ENCODE measurements at regions not wholly inside any gene's neighbourhood (a gene's known extent, or its start where the extent isn't known, plus 50 kb on each side); places are given as distances from the start of the nearest gene placed in this dataset.
"Not testable (repeated sequence)": the region's sequence is repeated elsewhere in the genome, so short reads cannot be mapped to it uniquely, and the experiment has no call there.

GRCh38 chr11:67847896-67848875, 155.7 kb downstream of the UNC93B1 start:
- H3K4me1 ChIP-seq; H3K4me3 ChIP-seq (ENCODE audit: low read depth, low read length); DNase-seq; H3K27me3 ChIP-seq; H3K36me3 ChIP-seq; H3K9me3 ChIP-seq: not testable (repeated sequence)
- peak; percentile 48 for TF ChIP-seq CTCF (IDR thresholded peaks at IDR 0.05; ENCODE audit: low read depth, low read length)

- not testable (repeated sequence) for H3K36me3 ChIP-seq; DNase-seq; H3K4me3 ChIP-seq (ENCODE audit: low read depth, low read length); H3K4me1 ChIP-seq; H3K9me3 ChIP-seq; H3K27me3 ChIP-seq
Measured at GRCh38 chr11:67846303-67846702, 157.6 kb downstream of the UNC93B1 start.

- H3K4me1 ChIP-seq; H3K27me3 ChIP-seq; DNase-seq; H3K4me3 ChIP-seq (ENCODE audit: low read depth, low read length); H3K36me3 ChIP-seq; H3K9me3 ChIP-seq: not testable (repeated sequence)
Measured at GRCh38 chr11:67845296-67845695, 158.6 kb downstream of the UNC93B1 start.

GRCh38 chr11:67840599-67840998, 163.3 kb downstream of the UNC93B1 start:
- not testable (repeated sequence) for H3K9me3 ChIP-seq; H3K4me3 ChIP-seq (ENCODE audit: low read depth, low read length); DNase-seq; H3K4me1 ChIP-seq; H3K27me3 ChIP-seq; H3K36me3 ChIP-seq

GRCh38 chr11:67830152-67830551, 155.7 kb upstream of the ALDH3B2 start:
- H3K4me3 ChIP-seq (ENCODE audit: low read depth, low read length); H3K9me3 ChIP-seq; H3K4me1 ChIP-seq; H3K36me3 ChIP-seq; DNase-seq; H3K27me3 ChIP-seq: not testable (repeated sequence)

GRCh38 chr11:67826951-67827296, 152.5 kb upstream of the ALDH3B2 start:
- H3K36me3 ChIP-seq; DNase-seq; H3K27me3 ChIP-seq; H3K9me3 ChIP-seq; H3K4me1 ChIP-seq; H3K4me3 ChIP-seq (ENCODE audit: low read depth, low read length): not testable (repeated sequence)

GRCh38 chr11:67826028-67826950, 151.9 kb upstream of the ALDH3B2 start:
- not testable (repeated sequence) for H3K4me1 ChIP-seq, H3K36me3 ChIP-seq, H3K27me3 ChIP-seq, H3K9me3 ChIP-seq
- DNase-seq: peak; percentile 90
- H3K4me3 ChIP-seq (ENCODE audit: low read depth, low read length): peak overlapping the region; percentile 49
- peak; percentile 63 for TF ChIP-seq CTCF (IDR thresholded peaks at IDR 0.05; ENCODE audit: low read depth, low read length)

GRCh38 chr11:67824861-67825260, 150.4 kb upstream of the ALDH3B2 start:
- DNase-seq; H3K9me3 ChIP-seq; H3K4me1 ChIP-seq; H3K27me3 ChIP-seq; H3K4me3 ChIP-seq (ENCODE audit: low read depth, low read length); H3K36me3 ChIP-seq: not testable (repeated sequence)

GRCh38 chr11:67820081-67820480, 145.7 kb upstream of the ALDH3B2 start:
- no peaks in the 10 kb centered on the region for H3K4me1 ChIP-seq
- no peak for DNase-seq

GRCh38 chr11:67817558-67817957, 143.1 kb upstream of the ALDH3B2 start:
- not testable (repeated sequence) for DNase-seq; H3K36me3 ChIP-seq; H3K4me1 ChIP-seq; H3K4me3 ChIP-seq (ENCODE audit: low read depth, low read length); H3K27me3 ChIP-seq; H3K9me3 ChIP-seq

More at GRCh38 chr11:67820081-67820480, 145.7 kb upstream of the ALDH3B2 start:
- no peaks in the 10 kb centered on the region for H3K27me3 ChIP-seq
- H3K9me3 ChIP-seq: no peaks in the 10 kb centered on the region
- no peak for TF ChIP-seq CTCF (IDR thresholded peaks at IDR 0.05; ENCODE audit: low read depth, low read length)
- H3K36me3 ChIP-seq: no peaks in the 10 kb centered on the region
- H3K4me3 ChIP-seq (ENCODE audit: low read depth, low read length): no peak overlapping the region

- not testable (repeated sequence) for H3K36me3 ChIP-seq; H3K4me3 ChIP-seq (ENCODE audit: low read depth, low read length); H3K27me3 ChIP-seq; DNase-seq; H3K9me3 ChIP-seq
- H3K4me1 ChIP-seq: peaks cover 13% of the 10 kb centered on the region
Measured at GRCh38 chr11:67809301-67809700, 134.9 kb upstream of the ALDH3B2 start.

GRCh38 chr11:67807896-67808295, 133.5 kb upstream of the ALDH3B2 start:
- not testable (repeated sequence) for H3K36me3 ChIP-seq; H3K4me3 ChIP-seq (ENCODE audit: low read depth, low read length); H3K27me3 ChIP-seq; DNase-seq; H3K9me3 ChIP-seq
- peaks cover 13% of the 10 kb centered on the region for H3K4me1 ChIP-seq

All from BE2C (cell line).